Esophagus muscularis mucosa (tissue), 3 donors: ENCODE measurements at regions not wholly inside any gene's neighbourhood (a gene's known extent, or its start where the extent isn't known, plus 50 kb on each side); places are given as distances from the start of the nearest gene placed in this dataset.

ENCODE experiments used
- CTCF ChIP-seq, 3 experiments: fragments of 200-600 bp in 2 of 3; fragments of 450-650 bp in 1 of 3; sonication (generic) in 2 of 3; IDR thresholded peaks; one replicate each; pipeline ENCODE4 v1.5.1; 2017 to 2019; ENCODE audit warnings: antibody characterized with exemption in 3 of 3, mild to moderate bottlenecking in 2 of 3, moderate library complexity in 1 of 3
- POLR2A ChIP-seq: fragments of 450-650 bp; IDR thresholded peaks from one replicate; pipeline ENCODE4 v1.6.1; 2017; ENCODE audit warnings: antibody characterized with exemption, moderate library complexity, mild to moderate bottlenecking, low read depth
- POLR2AphosphoS5 ChIP-seq, 2 donors: sonication (generic); formaldehyde crosslinking; IDR thresholded peaks; one replicate each; pipeline ENCODE4 v1.6.1; 2017; ENCODE audit warnings: antibody characterized with exemption in 2 of 2

- TF ChIP-seq CTCF (IDR thresholded peaks at IDR 0.05) (no peak), POLR2A (no peak), POLR2AphosphoS5 (IDR thresholded peaks at IDR 0.05) (no peak)
These were observed 2225.7 kb downstream of the NCAM2 start for GRCh38 chr21:23223882-23224281.
